DOHH2 (cell line): ENCODE measurements at regions not wholly inside any gene's neighbourhood (a gene's known extent, or its start where the extent isn't known, plus 50 kb on each side); places are given as distances from the start of the nearest gene placed in this dataset.

ENCODE experiments used
- H3F3A ChIP-seq: fragments of 200-600 bp; sonication (generic), shearing (Covaris generic); 2 replicates; pipeline ENCODE4 v1.6.0; 2016; ENCODE audit warnings: antibody characterized with exemption, mild to moderate bottlenecking; ENCODE audit not compliant: control insufficient read depth, insufficient read depth
- H3K27ac ChIP-seq: fragments of 200-600 bp; sonication (generic); 2 replicates; pipeline ENCODE4 v1.5.1; 2014; ENCODE audit warnings: low read depth, mild to moderate bottlenecking, low read length, moderate library complexity
- H3K27me3 ChIP-seq: fragments of 200-600 bp; sonication (generic); 2 replicates; pipeline ENCODE4 v1.6.1; 2014; ENCODE audit warnings: mild to moderate bottlenecking, low read length, mixed read lengths; ENCODE audit not compliant: control insufficient read depth
- H3K36me3 ChIP-seq: fragments of 200-600 bp; sonication (generic); 2 replicates; pipeline ENCODE4 v1.6.1; 2014; ENCODE audit warnings: mild to moderate bottlenecking, low read length, moderate library complexity, mixed read lengths; ENCODE audit not compliant: control insufficient read depth
- H3K4me1 ChIP-seq: fragments of 200-600 bp; sonication (generic); 2 replicates; pipeline ENCODE4 v1.6.1; 2014; ENCODE audit warnings: mild to moderate bottlenecking, low read length, mixed read lengths; ENCODE audit not compliant: control insufficient read depth
- H3K4me2 ChIP-seq: fragments of 200-600 bp; sonication (generic); 2 replicates; pipeline ENCODE4 v1.6.0; 2014; ENCODE audit warnings: mild to moderate bottlenecking, low read length, moderate library complexity
- H3K4me3 ChIP-seq: fragments of 200-600 bp; sonication (generic); 2 replicates; pipeline ENCODE4 v1.5.1; 2014; ENCODE audit warnings: mild to moderate bottlenecking, low read length, mixed read lengths
- H3K79me2 ChIP-seq: fragments of 200-600 bp; sonication (generic); 2 replicates; pipeline ENCODE4 v1.6.1; 2014; ENCODE audit warnings: mild to moderate bottlenecking, low read length, mixed read lengths; ENCODE audit not compliant: control insufficient read depth
- H3K9me2 ChIP-seq: fragments of 200-600 bp; sonication (generic); replicated peaks from 2 replicates; pipeline ENCODE4 v1.6.1; 2014; ENCODE audit warnings: mild to moderate bottlenecking, low read length, mixed read lengths; ENCODE audit not compliant: control insufficient read depth
- H3K9me3 ChIP-seq: fragments of 200-600 bp; sonication (generic); 2 replicates; pipeline ENCODE4 v1.6.1; 2014; ENCODE audit warnings: antibody characterized with exemption, low read length, mixed read lengths; ENCODE audit not compliant: control insufficient read depth, insufficient read depth
- H4K20me1 ChIP-seq: fragments of 200-600 bp; sonication (generic); 2 replicates; pipeline ENCODE4 v1.6.0; 2014; ENCODE audit warnings: low read depth, mild to moderate bottlenecking, antibody characterized with exemption, low read length, moderate library complexity; ENCODE audit not compliant: control insufficient read depth, insufficient read depth
- CTCF ChIP-seq: fragments of 200-600 bp; sonication (generic); IDR thresholded peaks from one replicate; pipeline ENCODE4 v1.5.1; 2014; ENCODE audit warnings: antibody characterized with exemption, mild to moderate bottlenecking, low read depth, low read length; ENCODE audit not compliant: poor library complexity, severe bottlenecking
- EZH2phosphoT487 ChIP-seq: fragments of 200-600 bp; sonication (generic); IDR thresholded peaks from 2 replicates; pipeline ENCODE4 v1.6.1; 2017; ENCODE audit warnings: borderline replicate concordance, mild to moderate bottlenecking, antibody characterized with exemption, low read length, moderate library complexity, mixed read lengths

GRCh38 chr12:16121953-16122352 lies 155.5 kb downstream of the SLC15A5 start:
- Histone ChIP-seq H3K27me3 (no peaks in the 10 kb centered on the region), H3K36me3 (no peaks in the 10 kb centered on the region), H3F3A (no peaks in the 10 kb centered on the region), H3K4me2 (no peak overlapping the region), H3K27ac (no peak overlapping the region), H3K9me2 (no peaks in the 10 kb centered on the region), H3K4me3 (no peak overlapping the region), H3K9me3 (no peaks in the 10 kb centered on the region), H3K4me1 (no peaks in the 10 kb centered on the region), H4K20me1 (no peaks in the 10 kb centered on the region), H3K79me2 (no peaks in the 10 kb centered on the region)
- TF ChIP-seq EZH2phosphoT487 (no peak), CTCF (no peak)

- TF ChIP-seq CTCF (no peak), EZH2phosphoT487 (no peak)
These were observed 157.7 kb downstream of the SLC15A5 start for GRCh38 chr12:16119618-16120415.

GRCh38 chr12:16118586-16118985 lies 158.9 kb downstream of the SLC15A5 start:
- Histone ChIP-seq H3K4me2 (no peak overlapping the region), H3K4me1 (peaks cover 16% of the 10 kb centered on the region), H3K36me3 (no peaks in the 10 kb centered on the region), H3K9me2 (no peaks in the 10 kb centered on the region), H3K27ac (no peak overlapping the region), H3F3A (no peaks in the 10 kb centered on the region), H3K9me3 (no peaks in the 10 kb centered on the region), H4K20me1 (no peaks in the 10 kb centered on the region), H3K4me3 (no peak overlapping the region), H3K27me3 (no peaks in the 10 kb centered on the region), H3K79me2 (no peaks in the 10 kb centered on the region)
- no peak for TF ChIP-seq EZH2phosphoT487
- no peak for TF ChIP-seq CTCF

More at GRCh38 chr12:16119618-16120415, 157.7 kb downstream of the SLC15A5 start:
- Histone ChIP-seq H4K20me1 (no peaks in the 10 kb centered on the region), H3K4me2 (no peak overlapping the region), H3K4me3 (no peak overlapping the region), H3K79me2 (no peaks in the 10 kb centered on the region), H3K9me3 (no peaks in the 10 kb centered on the region), H3K27me3 (no peaks in the 10 kb centered on the region), H3K9me2 (no peaks in the 10 kb centered on the region), H3F3A (no peaks in the 10 kb centered on the region), H3K36me3 (no peaks in the 10 kb centered on the region), H3K27ac (no peak overlapping the region), H3K4me1 (peaks cover 5% of the 10 kb centered on the region)
